Stimulated activated naive B cell treated with anti-CD40 and anti-IgM and Interleukin-4, amounts not matched to agents 10 μg/mL and 1 μg/mL and 100 μg/mL, for 72 hours (primary cell): ENCODE measurements at regions not wholly inside any gene's neighbourhood (a gene's known extent, or its start where the extent isn't known, plus 50 kb on each side); places are given as distances from the start of the nearest gene placed in this dataset.

Experiments used
- ATAC-seq, 2 donors: fragments of 150-1000 bp; cut with Tn5 transposase; replicated peaks; 2 replicates each; pipeline ENCODE4 v1.10.0; 2021; ENCODE audit warnings: moderate library complexity in 1 of 2
- DNase-seq: peaks from one replicate; pipeline ENCODE4 v3.0.0; 2021
- H3K27ac Mint-ChIP-seq: one replicate; pipeline ENCODE4 v1.8.0; 2022; ENCODE audit warnings: mild to moderate bottlenecking, mixed read lengths
- H3K27me3 Mint-ChIP-seq, 2 donors: one replicate each; pipeline ENCODE4 v1.8.0; 2022; ENCODE audit warnings: mixed read lengths in 2 of 2
- H3K36me3 Mint-ChIP-seq, 2 donors: one replicate each; pipeline ENCODE4 v1.8.0; 2022; ENCODE audit warnings: mixed read lengths in 2 of 2, mild to moderate bottlenecking in 1 of 2
- H3K4me1 Mint-ChIP-seq, 2 donors: one replicate each; pipeline ENCODE4 v1.8.0; 2022; ENCODE audit warnings: mixed read lengths in 2 of 2, mild to moderate bottlenecking in 1 of 2
- H3K4me3 Mint-ChIP-seq, 2 donors: one replicate each; pipeline ENCODE4 v1.8.0; 2022; ENCODE audit warnings: mild to moderate bottlenecking in 2 of 2, mixed read lengths in 2 of 2, moderate library complexity in 1 of 2
- H3K9me3 Mint-ChIP-seq, 2 donors: one replicate each; pipeline ENCODE4 v1.8.0; 2022; ENCODE audit warnings: mixed read lengths in 2 of 2, mild to moderate bottlenecking in 1 of 2

GRCh38 chr16:54443839-54444238, 157.3 kb upstream of the IRX3 start:
- ATAC-seq (no peak), DNase-seq (no peak)
- no peak overlapping the region for H3K4me3 Mint-ChIP-seq
- peaks cover 0 to 5% of the 10 kb centered on the region in 2 donors for H3K27me3 Mint-ChIP-seq
- H3K4me1 Mint-ChIP-seq: no peaks in the 10 kb centered on the region
- H3K36me3 Mint-ChIP-seq: no peaks in the 10 kb centered on the region
- no peak overlapping the region for H3K27ac Mint-ChIP-seq
- peaks cover 0 to 2% of the 10 kb centered on the region in 2 donors for H3K9me3 Mint-ChIP-seq

- Mint-ChIP-seq H3K27me3 (peaks cover 0 to 3% of the 10 kb centered on the region in 2 donors), H3K27ac (no peak overlapping the region), H3K4me1 (no peaks in the 10 kb centered on the region), H3K4me3 (no peak overlapping the region), H3K36me3 (no peaks in the 10 kb centered on the region), H3K9me3 (peaks cover 0 to 4% of the 10 kb centered on the region in 2 donors)
- DNase-seq (no peak), ATAC-seq (no peak)
Observed at GRCh38 chr16:54443352-54443751, 156.8 kb upstream of the IRX3 start.

GRCh38 chr16:54442864-54443263, 156.3 kb upstream of the IRX3 start:
- H3K4me3 Mint-ChIP-seq: no peak overlapping the region
- H3K4me1 Mint-ChIP-seq: no peaks in the 10 kb centered on the region
- no peak for DNase-seq
- ATAC-seq: no peak
- no peaks in the 10 kb centered on the region for H3K36me3 Mint-ChIP-seq
- peaks cover 4 to 7% of the 10 kb centered on the region in 2 donors for H3K9me3 Mint-ChIP-seq
- H3K27ac Mint-ChIP-seq: no peak overlapping the region
- no peaks in the 10 kb centered on the region for H3K27me3 Mint-ChIP-seq

GRCh38 chr16:54438469-54438868, 151.9 kb upstream of the IRX3 start:
- no peak overlapping the region for H3K27ac Mint-ChIP-seq
- H3K9me3 Mint-ChIP-seq: peaks cover 8 to 10% of the 10 kb centered on the region in 2 donors
- DNase-seq: no peak
- no peaks in the 10 kb centered on the region for H3K36me3 Mint-ChIP-seq
- no peaks in the 10 kb centered on the region for H3K4me1 Mint-ChIP-seq
- peaks cover 2 to 3% of the 10 kb centered on the region in 2 donors for H3K27me3 Mint-ChIP-seq
- no peak for ATAC-seq
- H3K4me3 Mint-ChIP-seq: no peak overlapping the region

GRCh38 chr16:54437921-54438320, 151.3 kb upstream of the IRX3 start:
- no peak overlapping the region for H3K27ac Mint-ChIP-seq
- DNase-seq (no peak), ATAC-seq (no peak)
- H3K36me3 Mint-ChIP-seq: no peaks in the 10 kb centered on the region
- H3K9me3 Mint-ChIP-seq: peaks cover 8 to 10% of the 10 kb centered on the region in 2 donors
- no peak overlapping the region for H3K4me3 Mint-ChIP-seq
- peaks cover 8 to 9% of the 10 kb centered on the region in 2 donors for H3K27me3 Mint-ChIP-seq
- no peaks in the 10 kb centered on the region for H3K4me1 Mint-ChIP-seq

GRCh38 chr16:54437401-54437800, 150.8 kb upstream of the IRX3 start:
- no peaks in the 10 kb centered on the region for H3K4me1 Mint-ChIP-seq
- H3K36me3 Mint-ChIP-seq: no peaks in the 10 kb centered on the region
- no peak for ATAC-seq
- peaks cover 9 to 14% of the 10 kb centered on the region in 2 donors for H3K27me3 Mint-ChIP-seq
- H3K9me3 Mint-ChIP-seq: peaks cover 8 to 10% of the 10 kb centered on the region in 2 donors
- H3K4me3 Mint-ChIP-seq: no peak overlapping the region
- no peak overlapping the region for H3K27ac Mint-ChIP-seq
- no peak for DNase-seq

GRCh38 chr16:54436346-54436745, 149.8 kb upstream of the IRX3 start:
- peaks cover 11 to 19% of the 10 kb centered on the region in 2 donors for H3K27me3 Mint-ChIP-seq
- H3K4me1 Mint-ChIP-seq: no peaks in the 10 kb centered on the region
- H3K4me3 Mint-ChIP-seq: no peak overlapping the region
- no peak for ATAC-seq
- no peaks in the 10 kb centered on the region for H3K36me3 Mint-ChIP-seq
- H3K27ac Mint-ChIP-seq: no peak overlapping the region
- H3K9me3 Mint-ChIP-seq: peaks cover 8 to 10% of the 10 kb centered on the region in 2 donors
- no peak for DNase-seq

GRCh38 chr16:54434859-54435258, 148.3 kb upstream of the IRX3 start:
- no peak overlapping the region for H3K4me3 Mint-ChIP-seq
- ATAC-seq (no peak), DNase-seq (no peak)
- H3K36me3 Mint-ChIP-seq: no peaks in the 10 kb centered on the region
- H3K4me1 Mint-ChIP-seq: no peaks in the 10 kb centered on the region
- peaks cover 9 to 14% of the 10 kb centered on the region in 2 donors for H3K9me3 Mint-ChIP-seq
- peaks cover 23 to 33% of the 10 kb centered on the region in 2 donors for H3K27me3 Mint-ChIP-seq
- no peak overlapping the region for H3K27ac Mint-ChIP-seq

GRCh38 chr16:54432897-54433229, 146.3 kb upstream of the IRX3 start:
- H3K27ac Mint-ChIP-seq: no peak overlapping the region
- no peaks in the 10 kb centered on the region for H3K36me3 Mint-ChIP-seq
- H3K4me1 Mint-ChIP-seq: no peaks in the 10 kb centered on the region
- peaks cover 5 to 17% of the 10 kb centered on the region in 2 donors for H3K9me3 Mint-ChIP-seq
- no peak overlapping the region for H3K4me3 Mint-ChIP-seq
- H3K27me3 Mint-ChIP-seq: peaks cover 31 to 40% of the 10 kb centered on the region in 2 donors
- no peak for DNase-seq
- no peak for ATAC-seq

GRCh38 chr16:54431997-54432896, 145.7 kb upstream of the IRX3 start:
- Mint-ChIP-seq H3K27ac (no peak overlapping the region), H3K9me3 (peaks cover 4 to 14% of the 10 kb centered on the region in 2 donors), H3K27me3 (peaks cover 31 to 41% of the 10 kb centered on the region in 2 donors), H3K4me3 (no peak overlapping the region), H3K36me3 (no peaks in the 10 kb centered on the region), H3K4me1 (no peaks in the 10 kb centered on the region)
- ATAC-seq (no peak), DNase-seq (no peak)

GRCh38 chr16:54431041-54431996, 144.7 kb upstream of the IRX3 start:
- no peak for DNase-seq
- H3K27ac Mint-ChIP-seq: no peak overlapping the region
- H3K9me3 Mint-ChIP-seq: peaks cover 4 to 11% of the 10 kb centered on the region in 2 donors
- no peak for ATAC-seq
- H3K4me1 Mint-ChIP-seq: no peaks in the 10 kb centered on the region
- no peaks in the 10 kb centered on the region for H3K36me3 Mint-ChIP-seq
- H3K4me3 Mint-ChIP-seq: no peak overlapping the region
- peaks cover 39 to 50% of the 10 kb centered on the region in 2 donors for H3K27me3 Mint-ChIP-seq

- no peak overlapping the region for H3K27ac Mint-ChIP-seq
- H3K4me3 Mint-ChIP-seq: no peak overlapping the region
- no peaks in the 10 kb centered on the region for H3K4me1 Mint-ChIP-seq
- peaks cover 39 to 58% of the 10 kb centered on the region in 2 donors for H3K27me3 Mint-ChIP-seq
- DNase-seq: no peak
- H3K9me3 Mint-ChIP-seq: peaks cover 4 to 11% of the 10 kb centered on the region in 2 donors
- no peak for ATAC-seq
- H3K36me3 Mint-ChIP-seq: no peaks in the 10 kb centered on the region
Observed at GRCh38 chr16:54430491-54431030, 144.0 kb upstream of the IRX3 start.

- H3K36me3 Mint-ChIP-seq: no peaks in the 10 kb centered on the region
- no peak for DNase-seq
- no peak overlapping the region for H3K27ac Mint-ChIP-seq
- H3K9me3 Mint-ChIP-seq: peaks cover 4 to 11% of the 10 kb centered on the region in 2 donors
- peaks cover 39 to 61% of the 10 kb centered on the region in 2 donors for H3K27me3 Mint-ChIP-seq
- H3K4me1 Mint-ChIP-seq: no peaks in the 10 kb centered on the region
- no peak for ATAC-seq
- no peak overlapping the region for H3K4me3 Mint-ChIP-seq
Observed at GRCh38 chr16:54429029-54429428, 142.4 kb upstream of the IRX3 start.

GRCh38 chr16:54426553-54426849, 139.9 kb upstream of the IRX3 start:
- DNase-seq (no peak), ATAC-seq (no peak)
- no peaks in the 10 kb centered on the region for H3K36me3 Mint-ChIP-seq
- H3K9me3 Mint-ChIP-seq: peaks cover 4 to 11% of the 10 kb centered on the region in 2 donors
- no peak overlapping the region for H3K27ac Mint-ChIP-seq
- no peak overlapping the region for H3K4me3 Mint-ChIP-seq
- H3K27me3 Mint-ChIP-seq: peaks cover 32 to 44% of the 10 kb centered on the region in 2 donors
- H3K4me1 Mint-ChIP-seq: no peaks in the 10 kb centered on the region
